ENCODE measurements at regions not wholly inside any gene's neighbourhood (a gene's known extent, or its start where the extent isn't known, plus 50 kb on each side); places are given as distances from the start of the nearest gene placed in this dataset.

DNA sequence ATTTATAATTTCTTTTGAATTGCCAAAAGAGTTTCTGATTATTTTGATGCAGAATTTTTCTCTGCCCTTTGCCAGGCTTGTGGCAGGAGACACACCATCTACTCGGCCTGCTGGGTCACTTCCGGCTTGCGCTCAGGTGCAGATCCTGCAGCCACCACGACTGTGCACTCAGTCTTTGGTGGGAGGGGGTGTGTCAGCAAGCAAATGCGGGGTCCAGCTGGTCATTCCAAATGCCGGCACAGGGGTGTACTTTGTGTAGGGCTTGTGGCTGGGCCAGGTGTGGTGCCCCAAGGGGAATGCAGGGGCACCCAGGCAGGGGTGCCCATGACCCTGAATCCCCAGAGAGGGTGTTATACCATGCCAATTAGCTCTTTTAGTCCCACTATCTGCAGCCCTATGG is 673.0 kb downstream of the TLL1 start:
- H3K4me3 ChIP-seq (replicated peaks; ENCODE audit: low read depth, low read length), result no peak overlapping the region
- TF ChIP-seq CTCF (IDR thresholded peaks at IDR 0.05; ENCODE audit: low read length, missing control alignments), result no peak
- DNase-seq (ENCODE audit: low read depth), result no peak

DNA sequence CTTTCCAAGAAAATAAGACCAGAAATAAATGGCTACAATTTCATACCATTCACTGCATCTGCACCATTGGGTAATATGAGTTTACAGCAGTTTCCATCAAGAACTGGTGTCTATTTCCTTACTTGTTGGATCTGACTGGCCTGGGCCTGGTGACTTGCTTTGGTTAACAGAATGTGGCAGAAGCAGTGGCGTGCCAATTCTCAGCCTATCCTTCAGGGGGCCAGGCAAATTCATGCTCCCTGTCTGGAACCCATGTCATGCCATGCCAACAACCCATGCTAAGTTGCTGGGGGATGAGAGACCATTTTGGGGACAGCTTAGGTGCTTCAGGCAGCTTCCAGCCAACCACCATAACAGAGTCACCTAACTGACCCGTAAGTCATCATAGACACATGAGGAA is 656.7 kb downstream of the SPOCK3 start:
- no peak for TF ChIP-seq CTCF (IDR thresholded peaks at IDR 0.05; ENCODE audit: low read length, missing control alignments)
- DNase-seq (ENCODE audit: low read depth), result no peak

DNA sequence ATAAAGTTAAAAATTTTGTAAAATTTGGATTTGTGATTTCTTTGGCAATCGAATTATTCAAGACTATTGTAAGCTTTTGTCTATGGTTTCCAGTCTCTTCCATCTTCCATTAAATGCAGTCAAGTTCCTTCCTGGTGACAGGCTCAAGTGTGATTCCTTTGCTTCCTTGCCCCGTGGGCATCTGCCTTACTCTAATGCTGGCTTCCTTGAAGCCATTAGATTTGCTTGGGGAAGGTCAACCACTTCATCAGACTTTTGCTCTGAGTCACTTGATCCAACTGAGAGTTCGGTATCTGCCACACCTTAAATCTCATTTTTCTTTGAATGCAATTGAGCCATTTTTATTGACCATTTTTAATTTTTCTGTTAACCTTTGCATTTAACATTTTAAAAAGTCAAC is 648.8 kb downstream of the SPOCK3 start:
- H3K4me3 ChIP-seq (replicated peaks; ENCODE audit: low read depth, low read length), result no peak overlapping the region
- DNase-seq (ENCODE audit: low read depth), result no peak
- no peak for TF ChIP-seq CTCF (IDR thresholded peaks at IDR 0.05; ENCODE audit: low read length, missing control alignments)

More for the DNA sequence above, 656.7 kb downstream of the SPOCK3 start:
- no peak overlapping the region for H3K4me3 ChIP-seq (replicated peaks; ENCODE audit: low read depth, low read length)

DNA sequence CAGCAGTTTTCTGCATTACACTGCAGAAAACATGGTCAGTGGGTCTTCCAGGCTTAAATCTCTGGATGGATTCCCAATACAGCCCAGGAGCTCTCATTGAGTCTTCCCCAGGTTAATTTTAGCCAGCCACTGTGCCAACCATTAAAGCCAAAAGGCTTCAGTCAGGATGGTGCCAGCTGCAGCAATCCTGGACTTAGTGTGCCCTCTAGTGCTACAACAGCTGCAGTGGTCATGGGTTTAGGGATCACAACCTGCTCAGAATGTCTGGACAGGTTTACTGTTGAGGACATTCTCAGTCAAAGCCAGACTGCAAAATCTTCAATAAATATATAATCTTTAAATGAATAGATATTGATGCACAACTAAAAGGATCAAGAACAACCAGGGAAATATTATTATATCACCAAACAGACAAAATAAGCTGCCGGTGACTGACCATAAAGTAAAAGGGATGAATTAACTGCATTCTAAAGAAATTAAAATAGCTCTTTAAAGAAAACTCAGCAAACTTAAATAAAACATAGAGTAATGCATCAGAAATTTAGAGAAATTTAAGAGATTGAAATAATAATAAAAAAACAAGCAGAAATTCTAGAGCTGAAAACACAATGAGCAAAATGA is 639.9 kb downstream of the SPOCK3 start:
- H3K4me3 ChIP-seq (replicated peaks; ENCODE audit: low read depth, low read length), result no peak overlapping the region
- DNase-seq (ENCODE audit: low read depth), result peak; percentile 74
- TF ChIP-seq CTCF (IDR thresholded peaks at IDR 0.05; ENCODE audit: low read length, missing control alignments), result peak; percentile 91

DNA sequence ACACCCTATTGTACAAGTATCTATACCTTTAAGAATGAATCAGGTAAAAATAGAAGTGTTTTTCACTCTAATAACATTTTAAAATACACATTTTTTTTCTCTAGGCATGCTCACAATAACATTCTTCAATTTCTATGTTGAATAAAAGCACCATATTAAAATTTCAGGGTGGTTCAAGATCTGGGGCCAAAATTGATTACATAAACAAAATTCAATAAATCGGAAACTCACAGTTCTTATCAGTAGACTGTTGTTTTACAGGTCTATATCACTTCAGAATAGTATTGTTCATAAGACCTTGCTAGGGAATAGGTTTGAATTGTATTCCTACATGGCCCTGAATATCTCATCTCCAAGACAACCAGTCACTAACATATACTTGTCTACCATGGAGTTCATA is 634.0 kb downstream of the SPOCK3 start:
- DNase-seq (ENCODE audit: low read depth), result no peak
- H3K4me3 ChIP-seq (replicated peaks; ENCODE audit: low read depth, low read length), result no peak overlapping the region
- TF ChIP-seq CTCF (IDR thresholded peaks at IDR 0.05; ENCODE audit: low read length, missing control alignments), result no peak

GRCh38 chr4:166602068-166602467 is 632.2 kb downstream of the SPOCK3 start:
- no peak overlapping the region for H3K4me3 ChIP-seq (replicated peaks; ENCODE audit: low read depth, low read length)
- DNase-seq (ENCODE audit: low read depth), result no peak
- no peak for TF ChIP-seq CTCF (IDR thresholded peaks at IDR 0.05; ENCODE audit: low read length, missing control alignments)

DNA sequence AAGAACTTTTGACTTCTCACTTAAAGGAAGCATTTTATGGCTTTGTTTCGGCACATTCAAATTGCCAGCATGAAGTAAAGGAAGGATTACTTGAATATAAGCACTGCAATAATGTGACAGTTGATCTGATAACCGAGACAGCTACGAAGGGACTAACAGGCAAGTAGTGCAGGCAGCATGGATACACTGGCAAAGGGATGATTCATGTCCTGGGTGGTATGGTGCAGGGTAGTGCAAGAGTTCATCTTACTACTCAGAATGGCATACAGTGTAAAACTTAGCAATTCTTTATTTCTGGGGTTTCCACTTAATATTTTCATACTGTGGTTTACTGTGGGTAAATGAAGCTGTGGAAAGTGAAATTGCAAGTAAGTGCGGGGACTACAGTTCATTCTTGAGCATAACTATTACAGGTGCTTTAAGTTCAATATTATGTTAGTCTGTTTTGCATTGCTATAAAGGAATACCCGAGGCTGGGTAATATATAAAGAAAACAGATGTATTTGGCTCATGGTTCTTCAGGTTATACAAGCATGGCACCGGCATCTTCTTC is 611.8 kb downstream of the SPOCK3 start:
- no peak for DNase-seq (ENCODE audit: low read depth)
- no peak overlapping the region for H3K4me3 ChIP-seq (replicated peaks; ENCODE audit: low read depth, low read length)
- TF ChIP-seq CTCF (IDR thresholded peaks at IDR 0.05; ENCODE audit: low read length, missing control alignments), result no peak
